Activated T-cell treated with anti-CD3 and anti-CD28 coated beads for 48 hours (primary cell): ENCODE measurements at regions not wholly inside any gene's neighbourhood (a gene's known extent, or its start where the extent isn't known, plus 50 kb on each side); places are given as distances from the start of the nearest gene placed in this dataset.

Experiments
- DNase-seq: peaks from one replicate; pipeline ENCODE4 v3.0.0-alpha.2; 2020; ENCODE audit warnings: low read depth

GRCh38 chr19:5217171-5217570 is 123.4 kb downstream of the PTPRS start:
- no peak for DNase-seq

DNA sequence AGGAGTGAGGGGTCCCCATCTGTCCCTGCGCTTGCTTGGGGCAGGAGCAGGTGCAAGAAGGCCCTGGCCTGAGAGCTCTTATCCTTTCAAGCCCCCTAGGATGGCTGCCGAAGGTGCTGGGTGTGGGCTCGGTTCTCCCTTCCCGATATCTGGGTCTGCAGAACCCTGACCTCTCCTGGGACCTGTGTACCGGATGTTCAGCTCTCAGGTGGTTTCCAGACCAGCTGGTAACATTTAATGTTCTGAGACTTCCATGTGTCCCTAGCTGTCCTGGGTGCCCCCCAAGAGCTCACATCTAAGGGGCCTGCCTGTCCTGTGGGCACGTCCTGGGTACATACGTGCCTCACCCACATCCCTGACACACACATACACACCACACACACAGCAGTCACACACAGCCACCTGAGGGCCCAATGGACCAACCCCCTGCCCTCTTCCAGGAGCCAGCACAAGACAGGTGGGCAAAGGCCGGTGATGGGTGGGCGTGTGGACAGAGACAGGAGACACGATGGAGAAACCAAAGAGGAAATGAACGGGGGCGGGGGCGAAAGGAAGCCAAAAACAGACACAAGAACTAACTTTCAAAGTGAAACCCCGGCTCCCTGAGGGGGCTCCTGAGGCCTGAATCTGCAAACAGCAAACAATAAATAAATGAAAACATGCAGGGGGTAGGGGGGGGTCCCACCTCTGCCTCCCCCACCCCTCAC is 124.3 kb downstream of the PTPRS start:
- DNase-seq = no peak

- DNase-seq = no peak
These were observed 125.2 kb downstream of the PTPRS start for GRCh38 chr19:5215431-5215830.

DNA sequence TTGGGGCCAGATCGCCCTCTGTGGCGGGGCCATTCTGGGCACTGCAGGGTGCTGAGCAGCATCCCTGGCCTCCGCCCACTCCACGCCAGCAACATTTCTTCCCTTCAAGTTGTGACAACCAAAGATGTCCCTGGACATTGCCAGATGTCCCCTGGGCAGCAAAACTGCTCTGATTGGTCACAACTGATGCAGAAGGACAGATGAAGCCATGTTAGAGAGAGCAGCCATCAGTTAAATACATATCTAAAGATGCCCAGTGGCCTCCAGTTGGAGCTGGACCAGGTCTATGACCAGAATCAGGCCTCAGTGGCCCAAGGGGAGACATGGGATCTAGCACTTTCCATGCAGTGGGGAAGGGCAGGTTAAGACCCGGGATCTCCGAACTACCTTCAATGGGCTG is 125.7 kb downstream of the PTPRS start:
- no peak for DNase-seq

DNA sequence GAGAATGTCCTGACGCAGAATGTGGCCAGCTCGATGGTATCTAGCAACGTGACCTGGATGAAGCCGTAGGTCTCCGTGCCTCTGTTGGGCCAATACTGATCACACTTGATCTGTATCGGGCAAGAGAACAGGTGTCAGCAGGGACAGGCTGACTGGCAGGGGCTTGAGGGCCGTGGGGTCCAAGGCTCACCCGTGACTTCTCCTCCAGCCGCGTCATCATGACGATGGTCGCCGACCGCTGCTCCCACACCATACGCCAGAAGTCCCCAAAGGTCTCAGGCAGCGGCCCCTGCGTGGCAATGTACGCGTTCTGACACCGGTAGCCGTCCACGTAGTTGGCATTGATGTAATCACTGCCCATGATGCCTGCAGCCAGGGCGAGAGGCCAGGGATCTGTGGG is 126.2 kb downstream of the PTPRS start:
- no peak for DNase-seq

GRCh38 chr19:5213667-5214066 is 126.9 kb downstream of the PTPRS start:
- DNase-seq = no peak

DNA sequence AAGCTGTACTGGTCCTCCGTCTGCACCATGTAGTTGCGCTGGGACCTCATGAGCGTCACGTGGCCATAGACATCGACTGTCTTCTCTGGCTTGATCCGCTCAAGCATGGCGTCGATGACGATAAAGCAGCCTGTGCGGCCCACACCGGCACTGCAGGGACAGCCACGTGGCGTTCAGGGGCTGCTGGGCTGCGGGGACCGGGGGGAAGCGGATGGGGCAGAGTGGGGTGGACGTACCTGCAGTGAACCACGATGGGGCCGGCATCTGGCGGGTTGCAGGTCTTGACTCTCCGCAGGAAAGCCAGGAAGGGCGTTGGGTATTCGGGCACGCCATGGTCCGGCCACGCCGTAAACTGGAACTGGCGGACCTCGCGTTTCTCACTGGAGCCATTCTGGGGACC is 128.5 kb downstream of the PTPRS start:
- no peak for DNase-seq

DNA sequence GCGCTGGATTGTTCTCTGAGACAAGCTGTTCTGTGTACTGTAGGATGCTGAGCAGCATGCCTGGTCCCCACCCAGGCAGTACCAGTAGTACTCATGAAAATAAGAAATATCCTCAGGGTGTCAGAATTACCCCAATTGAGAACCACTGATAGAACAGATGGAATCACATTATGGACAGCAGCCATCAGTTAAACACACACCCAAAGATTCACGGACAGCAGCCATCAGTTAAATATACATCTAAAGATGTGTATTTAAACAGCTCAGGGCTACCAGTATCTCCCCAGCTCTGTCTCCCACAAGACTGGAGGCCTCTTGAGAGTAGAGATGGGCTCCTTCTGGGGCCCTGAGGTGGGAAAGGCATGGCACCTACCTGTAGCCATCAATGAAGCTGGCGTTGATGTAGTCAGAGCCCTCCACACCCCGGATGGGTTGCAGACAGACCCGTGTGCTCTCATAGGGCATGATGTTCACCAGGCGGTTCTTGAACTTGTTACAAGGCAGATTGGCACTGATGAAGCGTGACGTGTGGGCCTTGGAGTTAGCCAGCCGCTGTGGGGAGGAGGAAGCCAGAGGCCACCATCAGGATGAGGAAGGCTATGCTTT is 129.3 kb downstream of the PTPRS start:
- no peak for DNase-seq

DNA sequence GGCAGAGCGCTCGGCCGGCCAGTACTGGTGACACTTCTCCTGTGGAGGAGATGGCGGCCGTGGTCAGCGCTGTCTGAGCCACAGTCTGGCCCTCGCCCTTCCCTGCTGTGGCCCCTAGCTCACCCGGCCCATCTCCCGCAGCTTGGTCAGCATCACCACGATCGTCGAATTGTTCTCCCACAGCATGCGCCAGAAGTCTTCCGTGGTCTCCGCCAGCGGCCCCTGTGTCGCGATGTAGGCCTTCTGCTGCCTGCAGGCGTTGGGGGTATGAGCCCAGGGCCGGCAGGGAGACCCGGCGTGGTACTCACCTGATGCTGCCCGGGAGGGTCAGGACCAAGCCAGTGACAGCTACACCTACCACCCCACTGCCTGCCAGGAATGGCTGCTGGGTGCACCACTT is 130.1 kb downstream of the PTPRS start:
- DNase-seq = no peak

- DNase-seq = no peak
These were observed 132.8 kb downstream of the PTPRS start for GRCh38 chr19:5207806-5208205.

DNA sequence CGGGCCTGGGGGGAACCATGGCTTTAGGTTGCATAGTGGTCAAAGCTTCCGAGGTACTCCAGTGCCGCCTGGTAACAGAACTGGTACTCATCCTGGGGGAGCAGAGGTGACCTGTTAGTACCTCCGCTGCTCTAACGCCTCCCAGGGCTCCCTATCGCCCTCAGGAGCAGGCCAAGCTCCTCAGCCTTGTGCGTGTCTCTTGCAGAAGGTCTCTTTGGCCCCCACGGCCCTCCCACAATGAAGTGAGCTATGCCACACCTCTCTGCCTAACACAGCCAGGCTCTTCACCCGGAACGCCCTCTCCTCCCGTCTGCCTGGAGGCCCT is 133.9 kb downstream of the PTPRS start:
- DNase-seq = no peak

- no peak for DNase-seq
These were observed 134.5 kb downstream of the PTPRS start for GRCh38 chr19:5205937-5206750.

GRCh38 chr19:5205381-5205780 is 135.2 kb downstream of the PTPRS start:
- no peak for DNase-seq

- no peak for DNase-seq
These were observed 136.4 kb downstream of the PTPRS start for GRCh38 chr19:5204212-5204611.
